ENCODE measurements at regions not wholly inside any gene's neighbourhood (a gene's known extent, or its start where the extent isn't known, plus 50 kb on each side); places are given as distances from the start of the nearest gene placed in this dataset.

GRCh38 chr2:122532072-122532344 is 776.6 kb downstream of the TSN start:
- H3K9me3 ChIP-seq (ENCODE audit: control insufficient read depth, insufficient read depth, low read length), result no peaks in the 10 kb centered on the region
- H3K4me3 ChIP-seq (ENCODE audit: low read depth, low read length), result no peak overlapping the region
- no peaks in the 10 kb centered on the region for H3K27me3 ChIP-seq (ENCODE audit: control insufficient read depth, insufficient read depth, low read length)
- no peak overlapping the region for H3K27ac ChIP-seq (ENCODE audit: low read depth, low read length)
- DNase-seq (ENCODE audit: low read depth in 4 of 6, low spot score in 6 of 6), result no peak
- H3K36me3 ChIP-seq (ENCODE audit: control insufficient read depth, insufficient read depth, low read length), result no peaks in the 10 kb centered on the region
- peaks cover 4% of the 10 kb centered on the region for H3K4me1 ChIP-seq (ENCODE audit: control insufficient read depth, insufficient read depth, low read length)

- no peak for DNase-seq (ENCODE audit: low read depth in 4 of 6, low spot score in 6 of 6)
Observed at GRCh38 chr2:122532481-122532880, 777.0 kb downstream of the TSN start.

GRCh38 chr2:122535960-122536505 is 780.6 kb downstream of the TSN start:
- H3K27ac ChIP-seq (ENCODE audit: low read depth, low read length), result no peak overlapping the region
- peaks cover 4% of the 10 kb centered on the region for H3K4me1 ChIP-seq (ENCODE audit: control insufficient read depth, insufficient read depth, low read length)
- peak in 3 of 6 donors; percentile 11 to 77 (median 12) for DNase-seq (ENCODE audit: low read depth in 4 of 6, low spot score in 6 of 6)
- no peaks in the 10 kb centered on the region for H3K9me3 ChIP-seq (ENCODE audit: control insufficient read depth, insufficient read depth, low read length)
- no peaks in the 10 kb centered on the region for H3K36me3 ChIP-seq (ENCODE audit: control insufficient read depth, insufficient read depth, low read length)
- no CpG with 5 or more reads among the region's 5 CpGs for WGBS (ENCODE audit: insufficient coverage)
- no peak overlapping the region for H3K4me3 ChIP-seq (ENCODE audit: low read depth, low read length)
- H3K27me3 ChIP-seq (ENCODE audit: control insufficient read depth, insufficient read depth, low read length), result no peaks in the 10 kb centered on the region

More at GRCh38 chr2:122532481-122532880, 777.0 kb downstream of the TSN start:
- WGBS (ENCODE audit: insufficient coverage), result no CpG with 5 or more reads among the region's 5 CpGs
- no peaks in the 10 kb centered on the region for H3K36me3 ChIP-seq (ENCODE audit: control insufficient read depth, insufficient read depth, low read length)
- H3K4me1 ChIP-seq (ENCODE audit: control insufficient read depth, insufficient read depth, low read length), result peaks cover 4% of the 10 kb centered on the region
- H3K27ac ChIP-seq (ENCODE audit: low read depth, low read length), result no peak overlapping the region
- H3K27me3 ChIP-seq (ENCODE audit: control insufficient read depth, insufficient read depth, low read length), result no peaks in the 10 kb centered on the region
- no peaks in the 10 kb centered on the region for H3K9me3 ChIP-seq (ENCODE audit: control insufficient read depth, insufficient read depth, low read length)
- H3K4me3 ChIP-seq (ENCODE audit: low read depth, low read length), result no peak overlapping the region

DNA sequence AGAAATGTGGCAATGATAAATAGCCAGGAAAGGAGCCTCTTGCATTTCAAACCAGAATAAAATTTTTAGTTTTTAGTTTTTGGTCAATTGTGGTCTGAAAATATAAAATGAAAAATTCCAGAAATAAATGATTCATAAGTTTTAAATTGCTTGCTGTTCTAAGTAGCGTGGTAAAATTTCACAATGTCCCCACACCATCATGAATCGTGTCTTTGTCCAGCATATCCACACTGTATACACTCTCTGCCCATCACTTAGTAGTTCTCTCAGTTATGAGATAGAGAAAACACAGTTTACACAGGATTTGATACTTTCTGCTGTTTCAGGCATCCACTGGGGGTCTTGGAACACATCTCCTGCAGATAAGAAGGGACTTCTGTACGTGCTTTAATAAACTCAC is 783.9 kb downstream of the TSN start:
- no peak overlapping the region for H3K4me3 ChIP-seq (ENCODE audit: low read depth, low read length)
- H3K27ac ChIP-seq (ENCODE audit: low read depth, low read length), result no peak overlapping the region
- H3K9me3 ChIP-seq (ENCODE audit: control insufficient read depth, insufficient read depth, low read length), result no peaks in the 10 kb centered on the region
- DNase-seq (ENCODE audit: low read depth in 4 of 6, low spot score in 6 of 6), result no peak
- no peaks in the 10 kb centered on the region for H3K36me3 ChIP-seq (ENCODE audit: control insufficient read depth, insufficient read depth, low read length)
- H3K4me1 ChIP-seq (ENCODE audit: control insufficient read depth, insufficient read depth, low read length), result no peaks in the 10 kb centered on the region
- WGBS (ENCODE audit: insufficient coverage), result no CpG with 5 or more reads among the region's 3 CpGs
- no peaks in the 10 kb centered on the region for H3K27me3 ChIP-seq (ENCODE audit: control insufficient read depth, insufficient read depth, low read length)

- Histone ChIP-seq H3K4me3 (ENCODE audit: low read depth, low read length) (no peak overlapping the region), H3K4me1 (ENCODE audit: control insufficient read depth, insufficient read depth, low read length) (no peaks in the 10 kb centered on the region), H3K36me3 (ENCODE audit: control insufficient read depth, insufficient read depth, low read length) (no peaks in the 10 kb centered on the region), H3K27ac (ENCODE audit: low read depth, low read length) (no peak overlapping the region), H3K27me3 (ENCODE audit: control insufficient read depth, insufficient read depth, low read length) (no peaks in the 10 kb centered on the region), H3K9me3 (ENCODE audit: control insufficient read depth, insufficient read depth, low read length) (no peaks in the 10 kb centered on the region)
- no peak for DNase-seq (ENCODE audit: low read depth in 4 of 6, low spot score in 6 of 6)
- 97% methylated on average over 3 of the region's 3 CpGs for WGBS (ENCODE audit: insufficient coverage)
Observed at GRCh38 chr2:122539920-122540319, 784.5 kb downstream of the TSN start.

GRCh38 chr2:122542236-122542635 is 786.8 kb downstream of the TSN start:
- Histone ChIP-seq H3K27me3 (ENCODE audit: control insufficient read depth, insufficient read depth, low read length) (no peaks in the 10 kb centered on the region), H3K4me3 (ENCODE audit: low read depth, low read length) (no peak overlapping the region), H3K36me3 (ENCODE audit: control insufficient read depth, insufficient read depth, low read length) (no peaks in the 10 kb centered on the region), H3K27ac (ENCODE audit: low read depth, low read length) (no peak overlapping the region), H3K9me3 (ENCODE audit: control insufficient read depth, insufficient read depth, low read length) (no peaks in the 10 kb centered on the region), H3K4me1 (ENCODE audit: control insufficient read depth, insufficient read depth, low read length) (no peaks in the 10 kb centered on the region)
- WGBS (ENCODE audit: insufficient coverage), result no CpG with 5 or more reads among the region's 6 CpGs
- DNase-seq (ENCODE audit: low read depth in 4 of 6, low spot score in 6 of 6), result no peak

DNA sequence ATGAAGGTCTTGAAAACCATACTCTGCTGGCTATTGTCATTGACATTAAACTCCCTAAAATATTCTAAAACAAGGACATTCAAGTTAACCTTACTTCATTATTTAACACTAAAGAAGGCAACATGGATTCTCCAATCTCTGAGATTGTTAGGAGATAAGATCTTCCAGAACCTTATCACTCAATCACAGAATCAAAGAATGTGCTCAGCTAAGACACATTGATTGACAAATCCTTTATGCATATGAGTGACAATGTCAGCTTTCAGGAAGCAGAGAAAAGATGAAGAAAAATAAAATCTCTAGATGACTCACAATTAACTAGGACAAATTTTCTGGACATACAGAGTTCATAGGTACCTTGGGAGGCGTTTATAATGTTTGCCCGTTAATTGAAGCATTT is 787.2 kb downstream of the TSN start:
- Histone ChIP-seq H3K27ac (ENCODE audit: low read depth, low read length) (no peak overlapping the region), H3K4me3 (ENCODE audit: low read depth, low read length) (no peak overlapping the region), H3K4me1 (ENCODE audit: control insufficient read depth, insufficient read depth, low read length) (no peaks in the 10 kb centered on the region), H3K9me3 (ENCODE audit: control insufficient read depth, insufficient read depth, low read length) (no peaks in the 10 kb centered on the region), H3K27me3 (ENCODE audit: control insufficient read depth, insufficient read depth, low read length) (no peaks in the 10 kb centered on the region), H3K36me3 (ENCODE audit: control insufficient read depth, insufficient read depth, low read length) (no peaks in the 10 kb centered on the region)
- no CpG with 5 or more reads among the region's 2 CpGs for WGBS (ENCODE audit: insufficient coverage)
- DNase-seq (ENCODE audit: low read depth in 4 of 6, low spot score in 6 of 6), result no peak

DNA sequence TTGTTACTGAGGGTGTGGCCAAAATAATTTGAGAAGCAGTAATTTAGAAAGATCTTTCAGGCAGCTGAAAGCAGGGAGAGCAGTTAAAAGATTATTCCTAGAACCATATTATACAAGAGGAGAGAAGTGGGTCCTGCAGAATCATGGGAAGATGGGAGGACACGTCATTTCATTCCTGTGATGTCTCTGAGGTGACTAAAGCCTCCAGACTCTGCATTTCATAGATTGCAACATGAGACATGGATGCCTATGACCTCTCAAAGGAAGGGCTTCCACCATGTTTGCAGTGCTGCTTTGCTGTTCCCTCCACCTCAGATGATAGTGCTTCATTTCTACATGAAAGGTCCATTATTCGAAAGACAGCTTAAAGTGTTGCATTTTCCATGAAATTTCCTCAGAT is 788.4 kb downstream of the TSN start:
- 94% methylated on average over 2 of the region's 2 CpGs for WGBS (ENCODE audit: insufficient coverage)
- H3K9me3 ChIP-seq (ENCODE audit: control insufficient read depth, insufficient read depth, low read length), result no peaks in the 10 kb centered on the region
- H3K36me3 ChIP-seq (ENCODE audit: control insufficient read depth, insufficient read depth, low read length), result no peaks in the 10 kb centered on the region
- H3K4me3 ChIP-seq (ENCODE audit: low read depth, low read length), result no peak overlapping the region
- DNase-seq (ENCODE audit: low read depth in 4 of 6, low spot score in 6 of 6), result no peak
- H3K4me1 ChIP-seq (ENCODE audit: control insufficient read depth, insufficient read depth, low read length), result no peaks in the 10 kb centered on the region
- no peaks in the 10 kb centered on the region for H3K27me3 ChIP-seq (ENCODE audit: control insufficient read depth, insufficient read depth, low read length)
- H3K27ac ChIP-seq (ENCODE audit: low read depth, low read length), result no peak overlapping the region

DNA sequence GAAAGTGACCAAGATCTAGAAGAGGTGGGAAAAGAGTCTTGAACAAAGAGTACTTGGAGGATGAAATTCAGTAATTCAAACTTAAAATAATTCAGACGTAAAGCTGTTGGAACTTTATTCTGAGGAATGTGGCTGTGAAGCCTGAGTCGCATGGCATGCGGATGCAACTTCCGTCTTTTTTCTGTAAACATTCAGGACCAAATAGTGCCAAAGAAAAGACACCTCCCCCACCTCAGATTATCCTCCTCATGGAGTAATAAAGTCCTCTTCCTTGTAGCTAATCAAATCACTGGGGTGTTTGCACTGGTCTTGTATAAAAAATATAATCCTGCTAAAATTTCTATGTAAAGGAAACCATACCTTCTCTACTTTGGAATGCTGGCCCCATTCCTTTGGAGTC is 790.4 kb downstream of the TSN start:
- H3K4me3 ChIP-seq (ENCODE audit: low read depth, low read length), result no peak overlapping the region
- no CpG with 5 or more reads among the region's 4 CpGs for WGBS (ENCODE audit: insufficient coverage)

GRCh38 chr2:122562775-122563174 is 807.3 kb downstream of the TSN start:
- no peaks in the 10 kb centered on the region for H3K9me3 ChIP-seq (ENCODE audit: control insufficient read depth, insufficient read depth, low read length)
- no CpG with 5 or more reads among the region's 1 CpG for WGBS (ENCODE audit: insufficient coverage)
- no peaks in the 10 kb centered on the region for H3K36me3 ChIP-seq (ENCODE audit: control insufficient read depth, insufficient read depth, low read length)
- H3K4me3 ChIP-seq (ENCODE audit: low read depth, low read length), result no peak overlapping the region
- DNase-seq (ENCODE audit: low read depth in 4 of 6, low spot score in 6 of 6), result no peak
- H3K4me1 ChIP-seq (ENCODE audit: control insufficient read depth, insufficient read depth, low read length), result no peaks in the 10 kb centered on the region
- no peaks in the 10 kb centered on the region for H3K27me3 ChIP-seq (ENCODE audit: control insufficient read depth, insufficient read depth, low read length)
- H3K27ac ChIP-seq (ENCODE audit: low read depth, low read length), result no peak overlapping the region

More for the DNA sequence above, 790.4 kb downstream of the TSN start:
- Histone ChIP-seq H3K27me3 (ENCODE audit: control insufficient read depth, insufficient read depth, low read length) (no peaks in the 10 kb centered on the region), H3K4me1 (ENCODE audit: control insufficient read depth, insufficient read depth, low read length) (no peaks in the 10 kb centered on the region), H3K27ac (ENCODE audit: low read depth, low read length) (no peak overlapping the region), H3K36me3 (ENCODE audit: control insufficient read depth, insufficient read depth, low read length) (no peaks in the 10 kb centered on the region), H3K9me3 (ENCODE audit: control insufficient read depth, insufficient read depth, low read length) (no peaks in the 10 kb centered on the region)
- no peak for DNase-seq (ENCODE audit: low read depth in 4 of 6, low spot score in 6 of 6)

Measured in spinal cord (tissue), 9 donors.